GM23338 (cell line): ENCODE measurements at regions not wholly inside any gene's neighbourhood (a gene's known extent, or its start where the extent isn't known, plus 50 kb on each side); places are given as distances from the start of the nearest gene placed in this dataset.

ENCODE experiments used
- CREB1 ChIP-seq: fragments of 250-450 bp; sonication (Bioruptor Pico); IDR thresholded peaks from 2 replicates; pipeline ENCODE4 v1.5.0; 2020; ENCODE audit warnings: low read depth, mild to moderate bottlenecking, moderate library complexity
- EZH2phosphoT487 ChIP-seq: fragments of 200-600 bp; sonication (generic); IDR thresholded peaks from one replicate; pipeline ENCODE4 v1.8.1; 2018; ENCODE audit warnings: antibody characterized with exemption; ENCODE audit not compliant: unreplicated experiment
- JUNB ChIP-seq: IDR thresholded peaks from one replicate; pipeline ENCODE4 v1.6.1; 2016; ENCODE audit warnings: antibody characterized with exemption; ENCODE audit not compliant: unreplicated experiment
- POLR2AphosphoS5 ChIP-seq: IDR thresholded peaks from 2 replicates; pipeline ENCODE4 v1.6.1; 2016; ENCODE audit warnings: antibody characterized with exemption, low read depth
- STAT1 ChIP-seq: IDR thresholded peaks from one replicate; pipeline ENCODE4 v1.6.1; 2016; ENCODE audit warnings: antibody characterized with exemption; ENCODE audit not compliant: unreplicated experiment
- ZNF331 ChIP-seq: fragments of 250-450 bp; sonication (Bioruptor Pico); IDR thresholded peaks from 2 replicates; pipeline ENCODE4 v1.5.0; 2020; ENCODE audit warnings: low read depth, mild to moderate bottlenecking, moderate library complexity
- TF ChIP-seq, protein P1 (sequence below): fragments of 250-450 bp; sonication (Bioruptor Pico); IDR thresholded peaks from 2 replicates; pipeline ENCODE4 v1.5.0; 2020; ENCODE audit warnings: mild to moderate bottlenecking, moderate library complexity
- TF ChIP-seq, protein P2 (sequence below): IDR thresholded peaks from 2 replicates; pipeline ENCODE4 v1.6.1; 2016; ENCODE audit warnings: antibody characterized with exemption
- TF ChIP-seq, protein P3 (sequence below), 2 experiments: fragments of 200-600 bp in 1 of 2; sonication (generic) in 1 of 2; conservative IDR thresholded peaks; 2 replicates each; pipeline versions ENCODE4 v1.5.1 to v1.6.1; 2016 to 2017; ENCODE audit warnings: antibody characterized with exemption in 2 of 2, low read depth in 2 of 2, mild to moderate bottlenecking in 2 of 2, moderate library complexity in 1 of 2

DNA sequence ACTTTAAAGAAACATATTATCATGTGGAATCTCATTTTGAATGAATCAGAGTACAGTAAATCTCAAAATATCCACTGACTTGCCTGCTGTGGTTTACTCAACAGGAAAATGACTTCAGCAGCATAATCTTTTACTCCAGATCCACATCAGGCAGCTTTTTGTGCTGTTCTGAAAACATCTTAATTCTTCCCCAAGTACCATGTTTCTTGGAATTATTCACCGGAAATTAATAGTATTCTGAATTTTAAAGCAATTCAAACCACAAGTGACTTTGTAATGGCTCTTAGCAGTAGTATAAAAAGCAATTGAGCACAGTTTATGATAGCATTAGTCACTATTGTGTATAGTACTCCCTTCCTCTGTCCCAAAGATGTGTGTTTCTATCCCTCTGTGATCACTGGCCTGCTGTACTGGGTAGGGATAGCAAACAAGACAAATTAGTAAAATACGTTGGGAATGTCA lies 64.2 kb upstream of the ERRFI1 start (continued):
- TF ChIP-seq, protein P1, sequence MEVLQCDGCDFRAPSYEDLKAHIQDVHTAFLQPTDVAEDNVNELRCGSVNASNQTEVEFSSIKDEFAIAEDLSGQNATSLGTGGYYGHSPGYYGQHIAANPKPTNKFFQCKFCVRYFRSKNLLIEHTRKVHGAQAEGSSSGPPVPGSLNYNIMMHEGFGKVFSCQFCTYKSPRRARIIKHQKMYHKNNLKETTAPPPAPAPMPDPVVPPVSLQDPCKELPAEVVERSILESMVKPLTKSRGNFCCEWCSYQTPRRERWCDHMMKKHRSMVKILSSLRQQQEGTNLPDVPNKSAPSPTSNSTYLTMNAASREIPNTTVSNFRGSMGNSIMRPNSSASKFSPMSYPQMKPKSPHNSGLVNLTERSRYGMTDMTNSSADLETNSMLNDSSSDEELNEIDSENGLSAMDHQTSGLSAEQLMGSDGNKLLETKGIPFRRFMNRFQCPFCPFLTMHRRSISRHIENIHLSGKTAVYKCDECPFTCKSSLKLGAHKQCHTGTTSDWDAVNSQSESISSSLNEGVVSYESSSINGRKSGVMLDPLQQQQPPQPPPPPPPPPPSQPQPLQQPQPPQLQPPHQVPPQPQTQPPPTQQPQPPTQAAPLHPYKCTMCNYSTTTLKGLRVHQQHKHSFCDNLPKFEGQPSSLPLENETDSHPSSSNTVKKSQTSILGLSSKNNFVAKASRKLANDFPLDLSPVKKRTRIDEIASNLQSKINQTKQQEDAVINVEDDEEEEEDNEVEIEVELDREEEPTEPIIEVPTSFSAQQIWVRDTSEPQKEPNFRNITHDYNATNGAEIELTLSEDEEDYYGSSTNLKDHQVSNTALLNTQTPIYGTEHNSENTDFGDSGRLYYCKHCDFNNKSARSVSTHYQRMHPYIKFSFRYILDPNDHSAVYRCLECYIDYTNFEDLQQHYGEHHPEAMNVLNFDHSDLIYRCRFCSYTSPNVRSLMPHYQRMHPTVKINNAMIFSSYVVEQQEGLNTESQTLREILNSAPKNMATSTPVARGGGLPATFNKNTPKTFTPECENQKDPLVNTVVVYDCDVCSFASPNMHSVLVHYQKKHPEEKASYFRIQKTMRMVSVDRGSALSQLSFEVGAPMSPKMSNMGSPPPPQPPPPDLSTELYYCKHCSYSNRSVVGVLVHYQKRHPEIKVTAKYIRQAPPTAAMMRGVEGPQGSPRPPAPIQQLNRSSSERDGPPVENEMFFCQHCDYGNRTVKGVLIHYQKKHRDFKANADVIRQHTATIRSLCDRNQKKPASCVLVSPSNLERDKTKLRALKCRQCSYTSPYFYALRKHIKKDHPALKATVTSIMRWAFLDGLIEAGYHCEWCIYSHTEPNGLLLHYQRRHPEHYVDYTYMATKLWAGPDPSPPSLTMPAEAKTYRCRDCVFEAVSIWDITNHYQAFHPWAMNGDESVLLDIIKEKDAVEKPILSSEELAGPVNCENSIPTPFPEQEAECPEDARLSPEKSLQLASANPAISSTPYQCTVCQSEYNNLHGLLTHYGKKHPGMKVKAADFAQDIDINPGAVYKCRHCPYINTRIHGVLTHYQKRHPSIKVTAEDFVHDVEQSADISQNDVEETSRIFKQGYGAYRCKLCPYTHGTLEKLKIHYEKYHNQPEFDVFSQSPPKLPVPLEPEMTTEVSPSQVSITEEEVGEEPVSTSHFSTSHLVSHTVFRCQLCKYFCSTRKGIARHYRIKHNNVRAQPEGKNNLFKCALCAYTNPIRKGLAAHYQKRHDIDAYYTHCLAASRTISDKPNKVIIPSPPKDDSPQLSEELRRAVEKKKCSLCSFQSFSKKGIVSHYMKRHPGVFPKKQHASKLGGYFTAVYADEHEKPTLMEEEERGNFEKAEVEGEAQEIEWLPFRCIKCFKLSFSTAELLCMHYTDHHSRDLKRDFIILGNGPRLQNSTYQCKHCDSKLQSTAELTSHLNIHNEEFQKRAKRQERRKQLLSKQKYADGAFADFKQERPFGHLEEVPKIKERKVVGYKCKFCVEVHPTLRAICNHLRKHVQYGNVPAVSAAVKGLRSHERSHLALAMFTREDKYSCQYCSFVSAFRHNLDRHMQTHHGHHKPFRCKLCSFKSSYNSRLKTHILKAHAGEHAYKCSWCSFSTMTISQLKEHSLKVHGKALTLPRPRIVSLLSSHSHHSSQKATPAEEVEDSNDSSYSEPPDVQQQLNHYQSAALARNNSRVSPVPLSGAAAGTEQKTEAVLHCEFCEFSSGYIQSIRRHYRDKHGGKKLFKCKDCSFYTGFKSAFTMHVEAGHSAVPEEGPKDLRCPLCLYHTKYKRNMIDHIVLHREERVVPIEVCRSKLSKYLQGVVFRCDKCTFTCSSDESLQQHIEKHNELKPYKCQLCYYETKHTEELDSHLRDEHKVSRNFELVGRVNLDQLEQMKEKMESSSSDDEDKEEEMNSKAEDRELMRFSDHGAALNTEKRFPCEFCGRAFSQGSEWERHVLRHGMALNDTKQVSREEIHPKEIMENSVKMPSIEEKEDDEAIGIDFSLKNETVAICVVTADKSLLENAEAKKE (CRISPR knock-in tag): no peak
- TF ChIP-seq STAT1 (no peak), CREB1 (no peak), JUNB (no peak), POLR2AphosphoS5 (no peak), EZH2phosphoT487 (no peak), ZNF331 (CRISPR knock-in tag) (no peak)
- TF ChIP-seq, protein P2, sequence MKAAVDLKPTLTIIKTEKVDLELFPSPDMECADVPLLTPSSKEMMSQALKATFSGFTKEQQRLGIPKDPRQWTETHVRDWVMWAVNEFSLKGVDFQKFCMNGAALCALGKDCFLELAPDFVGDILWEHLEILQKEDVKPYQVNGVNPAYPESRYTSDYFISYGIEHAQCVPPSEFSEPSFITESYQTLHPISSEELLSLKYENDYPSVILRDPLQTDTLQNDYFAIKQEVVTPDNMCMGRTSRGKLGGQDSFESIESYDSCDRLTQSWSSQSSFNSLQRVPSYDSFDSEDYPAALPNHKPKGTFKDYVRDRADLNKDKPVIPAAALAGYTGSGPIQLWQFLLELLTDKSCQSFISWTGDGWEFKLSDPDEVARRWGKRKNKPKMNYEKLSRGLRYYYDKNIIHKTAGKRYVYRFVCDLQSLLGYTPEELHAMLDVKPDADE: no peak
- TF ChIP-seq, protein P3, sequence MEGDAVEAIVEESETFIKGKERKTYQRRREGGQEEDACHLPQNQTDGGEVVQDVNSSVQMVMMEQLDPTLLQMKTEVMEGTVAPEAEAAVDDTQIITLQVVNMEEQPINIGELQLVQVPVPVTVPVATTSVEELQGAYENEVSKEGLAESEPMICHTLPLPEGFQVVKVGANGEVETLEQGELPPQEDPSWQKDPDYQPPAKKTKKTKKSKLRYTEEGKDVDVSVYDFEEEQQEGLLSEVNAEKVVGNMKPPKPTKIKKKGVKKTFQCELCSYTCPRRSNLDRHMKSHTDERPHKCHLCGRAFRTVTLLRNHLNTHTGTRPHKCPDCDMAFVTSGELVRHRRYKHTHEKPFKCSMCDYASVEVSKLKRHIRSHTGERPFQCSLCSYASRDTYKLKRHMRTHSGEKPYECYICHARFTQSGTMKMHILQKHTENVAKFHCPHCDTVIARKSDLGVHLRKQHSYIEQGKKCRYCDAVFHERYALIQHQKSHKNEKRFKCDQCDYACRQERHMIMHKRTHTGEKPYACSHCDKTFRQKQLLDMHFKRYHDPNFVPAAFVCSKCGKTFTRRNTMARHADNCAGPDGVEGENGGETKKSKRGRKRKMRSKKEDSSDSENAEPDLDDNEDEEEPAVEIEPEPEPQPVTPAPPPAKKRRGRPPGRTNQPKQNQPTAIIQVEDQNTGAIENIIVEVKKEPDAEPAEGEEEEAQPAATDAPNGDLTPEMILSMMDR (conservative IDR thresholded peaks at IDR 0.05; ENCODE audit: low read depth in 2 of 2): no peak
